22Rv1 (cell line): ENCODE measurements at regions not wholly inside any gene's neighbourhood (a gene's known extent, or its start where the extent isn't known, plus 50 kb on each side); places are given as distances from the start of the nearest gene placed in this dataset.

Experiments
- ZFX ChIP-seq: fragments of 450-650 bp; IDR thresholded peaks from 2 replicates; pipeline ENCODE4 v1.6.1; 2017; ENCODE audit warnings: antibody characterized with exemption, borderline replicate concordance
- TF ChIP-seq, protein P1 (sequence below): fragments of 450-650 bp; IDR thresholded peaks from 2 replicates; pipeline ENCODE4 v1.5.1; 2017; ENCODE audit warnings: mild to moderate bottlenecking

DNA sequence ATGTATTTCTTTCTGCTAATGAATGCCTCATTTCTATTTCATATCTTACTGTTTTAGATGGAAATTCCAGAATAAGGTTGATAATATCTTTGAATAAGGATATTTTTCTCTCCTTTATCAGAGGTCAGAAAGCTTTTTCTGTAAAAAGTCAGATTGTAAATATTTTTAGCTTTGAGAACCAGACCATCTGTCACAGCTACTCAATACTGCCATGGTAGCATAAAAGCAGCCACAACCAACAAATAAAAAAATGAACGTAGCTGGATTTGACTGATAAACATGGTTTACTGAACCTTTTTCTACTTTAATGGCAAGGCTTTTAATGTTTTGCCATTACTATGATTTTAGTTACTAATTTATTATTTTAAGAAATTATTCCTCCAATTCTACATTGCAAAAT lies 217.4 kb upstream of the COX10 start:
- TF ChIP-seq, protein P1, sequence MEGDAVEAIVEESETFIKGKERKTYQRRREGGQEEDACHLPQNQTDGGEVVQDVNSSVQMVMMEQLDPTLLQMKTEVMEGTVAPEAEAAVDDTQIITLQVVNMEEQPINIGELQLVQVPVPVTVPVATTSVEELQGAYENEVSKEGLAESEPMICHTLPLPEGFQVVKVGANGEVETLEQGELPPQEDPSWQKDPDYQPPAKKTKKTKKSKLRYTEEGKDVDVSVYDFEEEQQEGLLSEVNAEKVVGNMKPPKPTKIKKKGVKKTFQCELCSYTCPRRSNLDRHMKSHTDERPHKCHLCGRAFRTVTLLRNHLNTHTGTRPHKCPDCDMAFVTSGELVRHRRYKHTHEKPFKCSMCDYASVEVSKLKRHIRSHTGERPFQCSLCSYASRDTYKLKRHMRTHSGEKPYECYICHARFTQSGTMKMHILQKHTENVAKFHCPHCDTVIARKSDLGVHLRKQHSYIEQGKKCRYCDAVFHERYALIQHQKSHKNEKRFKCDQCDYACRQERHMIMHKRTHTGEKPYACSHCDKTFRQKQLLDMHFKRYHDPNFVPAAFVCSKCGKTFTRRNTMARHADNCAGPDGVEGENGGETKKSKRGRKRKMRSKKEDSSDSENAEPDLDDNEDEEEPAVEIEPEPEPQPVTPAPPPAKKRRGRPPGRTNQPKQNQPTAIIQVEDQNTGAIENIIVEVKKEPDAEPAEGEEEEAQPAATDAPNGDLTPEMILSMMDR, result no peak
- no peak for TF ChIP-seq ZFX
